ENCODE measurements at regions not wholly inside any gene's neighbourhood (a gene's known extent, or its start where the extent isn't known, plus 50 kb on each side); places are given as distances from the start of the nearest gene placed in this dataset.

- H3K27ac ChIP-seq (ENCODE audit: low read depth, low read length, severe bottlenecking), result no peak overlapping the region
- no peaks in the 10 kb centered on the region for H3K36me3 ChIP-seq (ENCODE audit: control insufficient read depth, insufficient read depth, low read length)
- WGBS, 2 experiments (ENCODE audit: insufficient coverage in 2 of 2), result 82 to 84% methylated on average over 9 of the region's 9 CpGs
- H3K9me3 ChIP-seq (ENCODE audit: control insufficient read depth, low read length), result no peaks in the 10 kb centered on the region
- H3K4me1 ChIP-seq (ENCODE audit: control insufficient read depth, insufficient read depth, low read length, poor library complexity, severe bottlenecking), result no peaks in the 10 kb centered on the region
- no peak overlapping the region for H3K4me3 ChIP-seq (ENCODE audit: extremely low read depth, insufficient read depth, low read length, poor library complexity, severe bottlenecking)
These were observed 188.9 kb upstream of the FAT1 start for GRCh38 chr4:186912606-186913005.

GRCh38 chr4:186915816-186916215, 192.2 kb upstream of the FAT1 start:
- Histone ChIP-seq H3K4me3 (ENCODE audit: extremely low read depth, insufficient read depth, low read length, poor library complexity, severe bottlenecking) (no peak overlapping the region), H3K4me1 (ENCODE audit: control insufficient read depth, insufficient read depth, low read length, poor library complexity, severe bottlenecking) (no peaks in the 10 kb centered on the region), H3K36me3 (ENCODE audit: control insufficient read depth, insufficient read depth, low read length) (no peaks in the 10 kb centered on the region), H3K9me3 (ENCODE audit: control insufficient read depth, low read length) (no peaks in the 10 kb centered on the region), H3K27ac (ENCODE audit: low read depth, low read length, severe bottlenecking) (no peak overlapping the region)
- WGBS, 2 experiments (ENCODE audit: insufficient coverage in 2 of 2), result 87 to 100% methylated on average over 2 of the region's 4 CpGs

GRCh38 chr4:186917136-186917535, 193.5 kb upstream of the FAT1 start:
- Histone ChIP-seq H3K4me3 (ENCODE audit: extremely low read depth, insufficient read depth, low read length, poor library complexity, severe bottlenecking) (no peak overlapping the region), H3K4me1 (ENCODE audit: control insufficient read depth, insufficient read depth, low read length, poor library complexity, severe bottlenecking) (no peaks in the 10 kb centered on the region), H3K36me3 (ENCODE audit: control insufficient read depth, insufficient read depth, low read length) (no peaks in the 10 kb centered on the region), H3K27ac (ENCODE audit: low read depth, low read length, severe bottlenecking) (no peak overlapping the region), H3K9me3 (ENCODE audit: control insufficient read depth, low read length) (no peaks in the 10 kb centered on the region)

- H3K9me3 ChIP-seq (ENCODE audit: control insufficient read depth, low read length), result no peaks in the 10 kb centered on the region
- 92 to 100% methylated on average over 1 to 2 of the region's 3 CpGs for WGBS, 2 experiments (ENCODE audit: insufficient coverage in 2 of 2)
- H3K27ac ChIP-seq (ENCODE audit: low read depth, low read length, severe bottlenecking), result no peak overlapping the region
- H3K4me3 ChIP-seq (ENCODE audit: extremely low read depth, insufficient read depth, low read length, poor library complexity, severe bottlenecking), result no peak overlapping the region
- H3K36me3 ChIP-seq (ENCODE audit: control insufficient read depth, insufficient read depth, low read length), result no peaks in the 10 kb centered on the region
- H3K4me1 ChIP-seq (ENCODE audit: control insufficient read depth, insufficient read depth, low read length, poor library complexity, severe bottlenecking), result no peaks in the 10 kb centered on the region
These were observed 194.8 kb upstream of the FAT1 start for GRCh38 chr4:186918466-186918865.

- H3K36me3 ChIP-seq (ENCODE audit: control insufficient read depth, insufficient read depth, low read length), result no peaks in the 10 kb centered on the region
- no peaks in the 10 kb centered on the region for H3K4me1 ChIP-seq (ENCODE audit: control insufficient read depth, insufficient read depth, low read length, poor library complexity, severe bottlenecking)
- WGBS, 2 experiments (ENCODE audit: insufficient coverage in 2 of 2), result 94 to 98% methylated on average over 14 to 16 of the region's 16 CpGs
- H3K27ac ChIP-seq (ENCODE audit: low read depth, low read length, severe bottlenecking), result no peak overlapping the region
- H3K4me3 ChIP-seq (ENCODE audit: extremely low read depth, insufficient read depth, low read length, poor library complexity, severe bottlenecking), result no peak overlapping the region
- H3K9me3 ChIP-seq (ENCODE audit: control insufficient read depth, low read length), result no peaks in the 10 kb centered on the region
These were observed 195.7 kb upstream of the FAT1 start for GRCh38 chr4:186919340-186919739.

- no peaks in the 10 kb centered on the region for H3K4me1 ChIP-seq (ENCODE audit: control insufficient read depth, insufficient read depth, low read length, poor library complexity, severe bottlenecking)
- peak overlapping the region; percentile 23 for H3K27ac ChIP-seq (ENCODE audit: low read depth, low read length, severe bottlenecking)
- no peaks in the 10 kb centered on the region for H3K36me3 ChIP-seq (ENCODE audit: control insufficient read depth, insufficient read depth, low read length)
- no peaks in the 10 kb centered on the region for H3K9me3 ChIP-seq (ENCODE audit: control insufficient read depth, low read length)
- H3K4me3 ChIP-seq (ENCODE audit: extremely low read depth, insufficient read depth, low read length, poor library complexity, severe bottlenecking), result no peak overlapping the region
- WGBS, 2 experiments (ENCODE audit: insufficient coverage in 2 of 2), result 83% methylated on average over 1 of the region's 2 CpGs; no CpG with 5 or more reads in 1 of the 2 experiments
These were observed 196.8 kb upstream of the FAT1 start for GRCh38 chr4:186920483-186920882.

- Histone ChIP-seq H3K36me3 (ENCODE audit: control insufficient read depth, insufficient read depth, low read length) (no peaks in the 10 kb centered on the region), H3K27ac (ENCODE audit: low read depth, low read length, severe bottlenecking) (no peak overlapping the region), H3K9me3 (ENCODE audit: control insufficient read depth, low read length) (no peaks in the 10 kb centered on the region), H3K4me1 (ENCODE audit: control insufficient read depth, insufficient read depth, low read length, poor library complexity, severe bottlenecking) (no peaks in the 10 kb centered on the region), H3K4me3 (ENCODE audit: extremely low read depth, insufficient read depth, low read length, poor library complexity, severe bottlenecking) (no peak overlapping the region)
- WGBS, 2 experiments (ENCODE audit: insufficient coverage in 2 of 2), result 62% methylated on average over 3 of the region's 5 CpGs; no CpG with 5 or more reads in 1 of the 2 experiments
These were observed 197.3 kb upstream of the FAT1 start for GRCh38 chr4:186920992-186921391.

- 78 to 82% methylated on average over 3 of the region's 4 CpGs for WGBS, 2 experiments (ENCODE audit: insufficient coverage in 2 of 2)
- Histone ChIP-seq H3K27ac (ENCODE audit: low read depth, low read length, severe bottlenecking) (no peak overlapping the region), H3K4me3 (ENCODE audit: extremely low read depth, insufficient read depth, low read length, poor library complexity, severe bottlenecking) (no peak overlapping the region), H3K4me1 (ENCODE audit: control insufficient read depth, insufficient read depth, low read length, poor library complexity, severe bottlenecking) (no peaks in the 10 kb centered on the region), H3K36me3 (ENCODE audit: control insufficient read depth, insufficient read depth, low read length) (no peaks in the 10 kb centered on the region), H3K9me3 (ENCODE audit: control insufficient read depth, low read length) (no peaks in the 10 kb centered on the region)
These were observed 201.1 kb upstream of the FAT1 start for GRCh38 chr4:186924723-186925122.

- WGBS, 2 experiments (ENCODE audit: insufficient coverage in 2 of 2), result 40% methylated on average over 1 of the region's 2 CpGs; no CpG with 5 or more reads in 1 of the 2 experiments
- Histone ChIP-seq H3K4me3 (ENCODE audit: extremely low read depth, insufficient read depth, low read length, poor library complexity, severe bottlenecking) (no peak overlapping the region), H3K27ac (ENCODE audit: low read depth, low read length, severe bottlenecking) (no peak overlapping the region), H3K36me3 (ENCODE audit: control insufficient read depth, insufficient read depth, low read length) (no peaks in the 10 kb centered on the region), H3K9me3 (ENCODE audit: control insufficient read depth, low read length) (peaks cover 11% of the 10 kb centered on the region), H3K4me1 (ENCODE audit: control insufficient read depth, insufficient read depth, low read length, poor library complexity, severe bottlenecking) (no peaks in the 10 kb centered on the region)
These were observed 204.0 kb upstream of the FAT1 start for GRCh38 chr4:186927624-186928023.

GRCh38 chr4:186930024-186930423, 206.4 kb upstream of the FAT1 start:
- Histone ChIP-seq H3K4me1 (ENCODE audit: control insufficient read depth, insufficient read depth, low read length, poor library complexity, severe bottlenecking) (no peaks in the 10 kb centered on the region), H3K4me3 (ENCODE audit: extremely low read depth, insufficient read depth, low read length, poor library complexity, severe bottlenecking) (no peak overlapping the region), H3K27ac (ENCODE audit: low read depth, low read length, severe bottlenecking) (no peak overlapping the region), H3K9me3 (ENCODE audit: control insufficient read depth, low read length) (peaks cover 11% of the 10 kb centered on the region), H3K36me3 (ENCODE audit: control insufficient read depth, insufficient read depth, low read length) (no peaks in the 10 kb centered on the region)
- WGBS, 2 experiments (ENCODE audit: insufficient coverage in 2 of 2), result 97 to 98% methylated on average over 10 to 11 of the region's 15 CpGs

- no peak overlapping the region for H3K4me3 ChIP-seq (ENCODE audit: extremely low read depth, insufficient read depth, low read length, poor library complexity, severe bottlenecking)
- peaks cover 8% of the 10 kb centered on the region for H3K4me1 ChIP-seq (ENCODE audit: control insufficient read depth, insufficient read depth, low read length, poor library complexity, severe bottlenecking)
- no peak overlapping the region for H3K27ac ChIP-seq (ENCODE audit: low read depth, low read length, severe bottlenecking)
- peaks cover 11% of the 10 kb centered on the region for H3K9me3 ChIP-seq (ENCODE audit: control insufficient read depth, low read length)
- H3K36me3 ChIP-seq (ENCODE audit: control insufficient read depth, insufficient read depth, low read length), result no peaks in the 10 kb centered on the region
- WGBS, 2 experiments (ENCODE audit: insufficient coverage in 2 of 2), result no CpG with 5 or more reads among the region's 2 CpGs
These were observed 207.9 kb upstream of the FAT1 start for GRCh38 chr4:186931519-186931918.
